OCI-M2 (cell line): ENCODE measurements at regions not wholly inside any gene's neighbourhood (a gene's known extent, or its start where the extent isn't known, plus 50 kb on each side); places are given as distances from the start of the nearest gene placed in this dataset.

Experiments used
- DNase-seq: peaks from one replicate; lab custom pipeline; 2025; ENCODE audit not compliant: unreplicated experiment; lab: John Stamatoyannopoulos, UW

DNA sequence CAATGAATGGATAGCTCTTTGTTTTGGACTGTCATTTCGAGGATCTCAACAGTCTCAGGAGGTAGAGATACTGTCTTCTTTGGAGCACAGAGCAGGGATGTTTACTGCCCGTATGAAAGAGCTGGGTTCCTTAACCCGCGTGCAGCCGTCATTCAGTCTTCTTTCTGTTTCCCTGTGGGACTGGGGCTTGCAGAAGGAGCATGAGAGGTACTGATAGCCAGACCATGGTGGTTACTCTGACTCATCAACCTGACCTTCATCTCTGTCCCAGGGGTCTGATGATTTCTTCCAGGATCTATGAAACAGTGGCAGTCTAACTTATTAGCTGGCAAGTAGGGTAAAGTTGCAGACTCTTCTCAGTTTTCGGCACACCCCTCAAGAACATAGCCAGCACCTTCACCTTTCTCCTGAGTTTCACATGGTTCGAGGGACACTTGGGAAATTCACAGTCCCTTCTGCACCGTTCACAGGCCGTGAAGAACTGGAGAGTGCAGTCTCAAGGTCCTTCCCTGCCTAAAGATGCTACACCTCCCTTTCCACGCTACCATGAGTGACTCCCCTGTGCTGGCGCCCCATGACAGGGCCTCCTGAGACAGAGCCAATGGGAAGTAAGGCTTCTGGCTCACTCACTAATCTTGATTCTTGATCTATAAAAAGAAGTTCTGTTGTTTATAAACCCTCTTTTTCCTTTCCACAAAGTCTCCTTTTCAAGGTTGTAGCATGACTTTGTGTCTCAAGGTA lies 226.2 kb downstream of the MC4R start:
- DNase-seq = peak; percentile 71

DNA sequence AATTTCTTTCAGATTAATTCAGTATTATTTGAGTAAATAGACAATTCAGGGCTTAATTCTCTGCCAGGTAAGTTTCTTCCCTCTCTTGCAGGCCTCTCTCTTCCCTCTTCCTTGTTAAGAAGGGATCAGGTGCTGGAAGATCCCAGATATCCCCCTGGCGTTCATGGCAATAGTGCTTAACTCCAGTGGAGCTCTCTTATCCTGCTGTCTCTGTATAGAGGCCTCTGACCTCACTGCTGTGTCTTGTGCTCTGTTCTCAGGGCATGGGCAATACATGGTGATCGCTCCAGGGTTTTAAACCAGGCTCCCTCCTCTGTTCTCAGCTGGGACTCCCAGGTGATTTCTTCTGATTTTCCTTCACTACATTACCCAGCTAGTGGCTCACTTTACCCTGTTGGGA lies 226.8 kb downstream of the MC4R start:
- peak; percentile 49 for DNase-seq

DNA sequence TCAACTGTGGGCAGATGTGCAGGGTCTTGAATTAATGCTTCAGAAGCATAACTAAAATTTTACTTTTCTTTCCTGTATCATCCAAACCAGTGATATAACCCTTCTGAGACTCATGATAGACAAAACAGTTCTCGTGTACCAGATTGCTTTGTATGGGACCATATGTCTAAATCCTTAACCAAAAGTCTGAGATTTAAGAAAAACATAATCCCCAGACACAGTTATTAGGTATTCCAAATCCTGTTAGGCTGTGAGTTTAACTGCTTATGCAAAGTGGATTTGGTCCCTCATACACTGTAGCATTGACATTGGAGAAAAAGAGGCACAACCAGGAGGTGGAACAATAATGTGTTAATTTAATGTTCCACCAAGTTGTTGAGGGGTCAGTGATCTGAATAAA lies 235.0 kb downstream of the PMAIP1 start:
- no peak for DNase-seq

DNA sequence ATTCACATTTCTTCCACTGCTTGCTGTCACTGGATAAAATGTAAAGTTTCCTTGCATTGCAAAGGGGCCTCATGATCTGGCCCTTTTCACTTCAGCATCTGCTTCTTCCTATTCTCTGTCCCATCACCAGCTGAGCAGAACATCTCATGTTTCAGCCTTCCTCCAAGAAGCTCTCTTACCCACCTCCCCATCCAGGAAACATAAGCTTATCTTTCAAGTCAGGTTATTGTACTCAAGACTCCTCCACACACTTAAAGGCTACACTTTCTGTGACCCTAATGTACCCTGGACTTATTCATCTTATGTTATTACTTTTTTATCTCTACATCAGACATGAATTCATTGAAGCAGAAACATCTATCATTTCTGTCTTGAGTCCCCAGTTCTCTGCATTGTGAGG lies 230.5 kb downstream of the PMAIP1 start:
- DNase-seq = no peak

DNA sequence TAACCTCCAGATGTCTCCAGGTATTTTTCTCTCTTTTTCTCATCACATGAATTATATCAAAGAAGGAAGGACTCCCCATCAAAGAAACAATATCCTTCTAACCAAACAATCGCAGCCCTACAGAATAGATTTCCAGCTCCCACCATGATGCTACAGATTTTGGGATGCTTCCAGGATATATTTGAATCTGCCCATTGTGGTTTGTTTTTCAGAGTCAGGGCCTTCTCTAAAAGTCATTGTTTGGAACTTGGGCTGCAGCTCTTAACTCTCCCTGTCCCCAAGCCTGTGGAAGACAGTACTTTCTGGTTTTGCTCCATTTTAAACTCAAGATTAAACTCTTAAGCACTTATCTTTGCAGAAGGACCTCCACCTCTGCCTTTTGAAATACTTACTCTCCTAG lies 223.2 kb downstream of the PMAIP1 start:
- DNase-seq = no peak

DNA sequence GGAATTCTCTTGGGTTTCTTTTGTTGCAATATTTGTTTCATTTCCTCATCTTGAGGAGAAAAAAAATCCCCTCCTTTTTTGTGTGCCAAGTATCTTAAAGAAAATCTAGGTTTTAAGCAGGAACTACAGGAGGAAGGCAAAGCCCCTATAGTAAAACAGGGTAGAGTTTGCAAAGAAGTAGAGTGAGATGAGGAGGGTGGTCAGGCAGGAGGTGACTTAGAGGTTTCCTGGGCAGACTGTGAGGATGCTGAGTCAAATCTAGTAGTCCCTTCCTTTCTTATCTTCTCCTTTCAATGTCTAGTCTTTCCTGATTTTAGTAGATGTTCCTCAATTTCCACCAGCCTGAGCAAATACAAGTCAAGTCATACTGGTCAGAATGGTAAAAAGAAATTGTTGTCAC lies 222.5 kb downstream of the PMAIP1 start:
- DNase-seq = no peak

DNA sequence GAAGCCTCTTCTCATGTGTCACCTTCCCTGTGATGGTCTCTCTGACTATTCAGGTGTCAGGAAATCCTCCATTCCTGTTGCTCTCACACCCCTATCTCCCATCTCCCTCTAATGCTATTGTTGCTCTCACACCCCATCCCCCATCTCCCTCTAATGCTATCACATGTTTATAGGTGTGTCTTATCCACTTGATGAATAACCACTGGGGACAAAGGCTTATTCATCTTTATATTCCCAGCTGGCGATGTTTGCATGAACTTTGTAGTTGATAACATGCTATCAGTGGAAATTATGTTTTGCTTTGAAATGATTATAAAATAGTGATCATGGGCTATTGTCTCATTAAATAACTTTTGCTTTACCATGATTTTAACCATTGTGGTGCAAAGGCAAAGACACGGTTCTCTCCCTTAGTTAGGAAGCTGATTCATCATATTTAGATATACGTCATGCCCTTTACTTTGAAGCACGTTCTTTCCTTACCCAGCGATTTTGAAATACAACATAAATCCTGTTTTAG lies 220.5 kb downstream of the PMAIP1 start:
- DNase-seq = no peak

DNA sequence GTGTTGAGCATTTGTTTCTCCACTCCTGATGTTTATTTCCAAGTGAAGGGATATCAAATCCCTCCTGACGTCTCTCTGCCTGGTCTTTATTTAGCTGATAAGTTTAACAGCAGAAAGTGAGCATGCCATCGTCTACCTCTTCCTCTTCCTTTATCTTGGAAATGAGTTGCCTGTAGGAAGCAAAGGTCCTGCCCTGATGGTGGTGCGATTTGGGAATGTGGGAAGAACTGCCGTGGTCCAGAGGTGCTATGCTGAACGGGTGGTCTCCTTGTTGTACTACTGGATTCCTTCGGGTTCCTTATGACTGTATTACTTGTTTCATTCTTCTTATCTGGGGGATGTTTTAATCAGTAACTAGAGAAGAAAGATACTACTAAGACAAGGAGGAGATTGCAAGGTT lies 217.5 kb downstream of the PMAIP1 start:
- DNase-seq = no peak

DNA sequence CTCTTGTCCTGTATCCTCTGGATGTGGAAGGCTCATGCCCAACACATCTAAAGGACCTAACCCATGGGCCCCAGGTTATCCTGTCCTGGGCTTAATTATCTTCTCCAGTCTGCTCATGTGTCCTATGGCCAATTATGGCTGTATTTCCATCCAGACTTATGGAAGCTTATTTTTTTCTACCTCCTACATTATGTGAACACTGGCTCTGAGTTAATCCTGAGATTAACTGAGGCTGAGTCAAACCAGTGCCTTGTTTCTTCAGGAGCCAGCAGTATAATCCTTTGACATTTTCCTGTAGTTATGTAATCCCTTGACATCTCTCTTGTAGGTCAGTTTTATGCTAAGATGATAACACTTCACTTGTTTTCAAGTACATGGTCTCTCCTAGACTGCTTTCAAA lies 213.6 kb downstream of the PMAIP1 start:
- no peak for DNase-seq

DNA sequence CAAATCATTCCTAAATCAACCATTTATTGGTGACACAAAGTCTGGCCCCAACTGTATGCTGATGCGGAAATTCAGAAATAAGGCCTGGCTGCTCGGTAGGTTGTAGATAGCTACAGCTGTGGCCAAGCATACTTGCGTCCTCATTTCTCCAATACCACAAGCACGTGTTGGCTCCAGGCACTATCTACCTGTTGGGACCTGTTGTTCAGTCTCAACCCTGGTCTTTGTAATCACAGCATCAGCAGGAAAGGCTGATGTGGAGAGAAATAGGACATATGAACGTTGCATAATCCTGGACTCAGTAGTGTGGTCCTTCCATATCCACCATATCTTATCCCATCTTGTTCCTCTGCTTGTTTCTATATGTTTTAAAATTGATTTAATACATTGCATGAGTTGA lies 212.6 kb downstream of the PMAIP1 start:
- no peak for DNase-seq

DNA sequence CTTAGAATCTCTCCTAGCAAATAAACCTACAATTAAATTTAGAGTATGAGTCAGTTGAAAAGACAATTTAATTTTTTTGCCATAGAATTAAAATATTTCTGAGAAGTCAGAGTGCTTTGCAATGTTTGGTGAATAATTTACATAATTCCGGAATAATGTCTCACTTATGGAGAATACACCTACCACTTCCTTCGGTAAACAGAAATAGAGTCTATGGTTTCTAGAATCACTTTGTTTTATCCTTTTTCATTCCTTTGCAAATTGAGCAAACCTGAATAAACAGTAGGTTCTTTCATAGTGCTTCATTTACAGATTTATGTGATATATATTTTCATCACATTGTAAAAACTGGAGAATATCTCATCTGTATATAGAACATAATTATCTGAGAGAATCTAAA lies 211.7 kb downstream of the PMAIP1 start:
- DNase-seq = no peak

DNA sequence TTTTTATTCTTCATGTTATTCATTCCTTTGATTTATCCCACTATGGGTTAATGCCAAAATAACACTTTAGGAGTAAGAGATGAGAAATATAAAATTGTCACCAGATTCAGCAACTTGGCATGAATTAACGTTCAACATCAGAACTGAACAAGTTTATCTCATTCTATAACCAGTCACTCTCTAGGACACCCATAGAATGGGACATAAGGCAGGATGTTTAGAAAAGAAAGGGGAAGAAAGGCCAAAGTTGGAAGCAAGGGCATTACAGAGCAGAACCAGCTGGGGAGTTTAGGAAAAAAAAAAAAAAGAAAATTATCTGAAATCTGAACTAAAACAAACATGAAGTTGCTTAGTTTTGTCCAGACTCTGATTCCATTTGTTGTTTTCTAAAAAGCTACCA lies 211.0 kb downstream of the PMAIP1 start:
- DNase-seq = no peak

DNA sequence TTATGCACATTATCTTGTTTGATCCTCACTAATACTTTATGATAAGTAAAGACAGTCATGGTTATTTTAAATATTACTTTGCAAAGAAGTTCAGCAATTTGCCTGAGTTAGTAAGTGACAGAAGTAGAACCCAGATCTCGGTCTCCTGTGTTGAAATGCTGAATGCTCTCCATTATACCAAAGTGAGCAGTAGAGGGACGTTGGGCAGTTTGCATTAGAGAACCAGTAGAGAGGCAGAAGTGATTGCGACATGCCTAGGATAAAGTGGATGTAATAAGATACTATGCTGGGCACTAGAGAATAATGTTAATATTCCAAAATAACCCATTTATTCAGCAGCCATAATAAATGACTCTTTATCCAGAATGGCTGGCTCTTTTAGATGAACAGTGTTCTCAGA lies 201.0 kb downstream of the PMAIP1 start:
- DNase-seq = no peak

DNA sequence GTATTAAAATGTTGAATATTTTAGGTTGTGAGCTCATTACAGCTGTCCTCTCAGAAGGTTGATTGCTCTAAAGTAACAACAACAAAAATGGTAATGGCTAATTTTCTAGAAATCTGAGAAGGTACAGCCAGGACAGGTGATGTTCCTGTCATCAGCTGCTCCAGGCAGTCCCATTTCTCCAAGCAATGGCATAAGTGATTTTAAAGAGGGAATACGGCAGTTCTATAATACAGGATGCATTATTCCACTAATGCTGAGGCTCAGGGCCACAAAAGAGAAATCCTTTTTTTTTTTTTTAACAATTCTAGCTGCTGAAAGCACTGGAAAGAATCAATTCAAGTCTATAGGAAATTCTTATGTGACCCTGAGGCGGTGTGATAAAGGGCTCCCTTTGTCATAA lies 199.9 kb downstream of the PMAIP1 start:
- no peak for DNase-seq

DNA sequence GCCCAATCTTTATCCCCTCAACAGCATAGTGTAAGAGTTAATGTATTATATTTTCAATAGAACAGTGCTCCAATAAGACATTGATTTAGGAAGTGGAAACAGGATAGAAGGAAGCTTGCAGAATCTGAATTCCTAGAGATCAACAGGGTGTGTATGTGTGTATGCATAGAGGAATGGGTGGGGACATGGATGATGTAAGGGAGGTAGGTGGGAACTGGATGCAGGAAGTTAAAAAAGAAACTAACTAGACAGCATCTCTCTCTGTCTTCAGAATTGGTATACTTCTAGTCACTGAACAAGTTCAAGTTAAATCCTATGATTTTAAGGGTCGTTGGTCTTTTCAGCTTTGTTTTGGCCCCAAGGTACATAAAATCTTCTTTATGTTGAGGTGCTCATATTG lies 196.6 kb downstream of the PMAIP1 start:
- DNase-seq = no peak

DNA sequence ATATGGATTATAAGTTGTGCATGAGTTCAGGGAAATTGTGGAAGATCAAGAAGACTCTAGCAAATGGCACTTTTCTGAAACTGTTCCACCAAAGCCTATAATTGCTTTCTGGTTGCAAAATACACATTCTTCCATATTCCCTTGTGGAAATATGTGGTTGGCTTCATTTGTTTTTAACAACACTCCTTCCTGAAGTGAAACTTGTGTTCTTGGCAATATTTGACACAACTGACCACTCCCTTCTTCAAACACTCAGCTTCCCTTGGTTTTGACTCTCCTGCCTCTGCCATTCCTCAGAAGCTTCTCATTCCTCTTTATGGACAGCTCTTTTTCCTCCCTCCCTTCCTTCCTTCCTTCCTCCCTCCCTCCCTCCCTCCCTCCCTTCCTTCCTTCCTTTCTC lies 192.3 kb downstream of the PMAIP1 start:
- no peak for DNase-seq

DNA sequence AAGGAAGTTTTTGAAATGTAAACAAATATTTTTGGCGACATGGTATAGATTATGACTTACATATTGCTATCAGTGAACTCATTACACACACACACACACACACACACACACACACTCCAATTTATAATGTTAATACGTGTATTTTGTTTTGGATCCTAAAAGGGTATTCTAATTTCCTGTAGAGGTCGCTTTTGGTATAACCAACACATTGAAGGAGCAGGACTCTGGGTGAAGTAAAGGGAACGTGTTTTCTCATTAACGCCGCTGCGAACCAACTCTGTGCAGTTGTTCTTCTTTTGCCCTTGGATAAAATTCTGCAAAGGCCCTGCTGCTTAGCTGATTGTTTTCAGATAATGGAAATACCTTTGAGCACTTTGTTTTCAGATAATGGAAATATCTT lies 190.4 kb downstream of the PMAIP1 start:
- DNase-seq = no peak

DNA sequence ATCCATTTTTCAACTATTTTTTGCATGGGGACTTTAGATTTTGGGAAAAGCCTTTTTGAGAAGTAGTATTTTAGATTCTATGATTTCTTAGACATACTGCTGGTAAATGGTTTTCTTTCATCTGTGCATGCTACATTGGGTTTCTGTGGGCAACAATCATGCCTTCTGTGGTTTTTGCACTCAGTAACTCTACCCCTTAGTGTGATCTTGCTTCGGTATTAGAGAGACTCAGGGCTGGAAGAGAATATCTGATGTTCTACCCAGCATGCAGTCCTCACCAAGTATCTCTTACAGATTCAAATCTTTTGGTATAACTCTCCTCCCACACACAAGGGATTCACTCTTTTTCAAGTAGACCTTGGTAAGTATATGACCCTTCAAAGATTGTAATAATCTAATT lies 183.0 kb downstream of the PMAIP1 start:
- no peak for DNase-seq

DNA sequence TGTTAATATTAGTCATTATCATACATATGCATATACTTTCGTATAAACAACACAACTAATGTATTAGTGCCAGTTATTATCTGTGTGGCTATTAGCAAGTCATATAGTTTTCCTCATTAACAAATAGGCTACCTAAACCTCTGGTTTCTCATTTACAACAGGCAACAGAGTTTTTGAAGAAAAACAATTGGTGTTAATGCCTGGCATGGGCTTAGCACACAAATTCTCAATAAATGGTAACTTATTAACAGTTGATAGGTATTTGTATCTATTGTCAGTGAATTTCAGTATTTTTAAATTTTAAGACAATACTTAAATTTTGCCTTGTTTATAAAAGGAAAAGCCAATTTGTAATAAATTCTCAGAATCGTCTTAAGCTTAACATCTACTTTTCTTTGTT lies 182.5 kb downstream of the PMAIP1 start:
- DNase-seq = no peak

DNA sequence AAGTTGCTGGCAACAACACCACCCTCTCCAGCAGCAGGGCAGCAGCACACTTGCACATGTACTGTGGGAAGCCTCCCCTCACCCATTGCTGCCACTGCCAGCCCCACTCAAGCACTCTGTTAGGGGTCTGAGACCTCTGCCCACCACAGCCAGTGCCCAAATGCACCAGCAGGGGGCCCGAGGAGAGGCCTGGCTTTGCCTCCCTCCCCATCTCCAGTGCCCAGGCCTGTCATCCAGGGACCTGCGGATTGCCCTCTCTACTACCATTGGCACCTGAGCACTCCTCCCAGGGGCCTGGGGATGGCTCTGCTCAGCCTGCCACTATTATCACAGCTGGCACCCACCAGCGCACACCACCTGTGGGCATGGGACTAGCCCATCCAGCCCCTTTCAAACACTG lies 175.7 kb downstream of the PMAIP1 start:
- no peak for DNase-seq

DNA sequence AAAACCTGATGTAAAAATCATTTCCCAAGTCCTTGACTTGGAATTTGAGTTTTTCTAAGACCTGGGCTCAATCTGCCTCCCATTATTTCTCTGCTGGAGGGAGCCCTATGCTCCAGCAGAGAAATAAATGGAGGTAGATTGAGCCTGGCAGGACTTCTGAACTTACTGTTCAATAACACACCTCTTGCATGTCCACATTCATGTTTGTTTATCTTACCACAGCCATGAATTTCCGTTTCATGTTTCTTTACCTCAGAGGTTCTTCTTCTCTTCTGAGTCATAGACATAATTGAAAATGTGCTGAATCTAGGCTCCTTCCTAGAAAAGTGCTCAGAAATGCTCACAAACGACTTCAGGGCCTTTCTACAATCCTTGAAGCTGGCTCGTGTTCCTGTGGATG lies 170.8 kb downstream of the PMAIP1 start:
- DNase-seq = no peak

DNA sequence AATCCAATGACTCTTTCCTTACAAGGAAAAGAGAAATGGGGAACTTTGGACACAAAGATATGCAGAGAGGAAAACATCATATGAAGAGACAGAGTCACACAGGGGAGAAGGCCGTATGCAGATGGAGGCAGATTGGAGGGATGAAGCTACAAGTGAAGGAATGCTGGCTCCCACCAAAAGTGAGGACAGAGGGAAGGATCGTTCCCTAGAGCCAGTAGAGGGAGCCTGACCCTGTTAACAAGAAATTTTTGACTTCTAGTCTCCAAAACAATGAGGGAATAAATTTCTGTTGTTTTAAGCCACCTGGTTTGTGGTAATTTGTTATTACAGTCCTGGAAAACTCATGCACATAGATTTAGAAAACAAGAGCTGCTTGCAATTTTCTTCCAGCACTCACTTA lies 169.3 kb downstream of the PMAIP1 start:
- no peak for DNase-seq
